ENCODE measurements at regions not wholly inside any gene's neighbourhood (a gene's known extent, or its start where the extent isn't known, plus 50 kb on each side); places are given as distances from the start of the nearest gene placed in this dataset.

GRCh38 chr3:66747261-66747660, 246.4 kb upstream of the LRIG1 start:
- no peak for TF ChIP-seq CTCF (conservative IDR thresholded peaks at IDR 0.05)
- peaks cover 17% of the 10 kb centered on the region for H3K4me1 Mint-ChIP-seq
- no peak for DNase-seq (ENCODE audit: low read depth, low spot score)
- H3K9me3 Mint-ChIP-seq = no peaks in the 10 kb centered on the region
- no peak overlapping the region for H3K4me3 Mint-ChIP-seq
- H3K27ac Mint-ChIP-seq (ENCODE audit: unreplicated experiment) = no peak overlapping the region
- no peaks in the 10 kb centered on the region for H3K27me3 Mint-ChIP-seq (ENCODE audit: low read depth)
- H3K36me3 Mint-ChIP-seq (ENCODE audit: low read depth) = no peaks in the 10 kb centered on the region

GRCh38 chr3:66747696-66748095, 246.9 kb upstream of the LRIG1 start:
- no peak for TF ChIP-seq CTCF (conservative IDR thresholded peaks at IDR 0.05)
- H3K27me3 Mint-ChIP-seq (ENCODE audit: low read depth) = no peaks in the 10 kb centered on the region

GRCh38 chr3:66748175-66748876, 247.5 kb upstream of the LRIG1 start:
- Mint-ChIP-seq H3K27ac (ENCODE audit: unreplicated experiment) (no peak overlapping the region), H3K4me3 (no peak overlapping the region), H3K4me1 (peaks cover 17% of the 10 kb centered on the region), H3K9me3 (no peaks in the 10 kb centered on the region), H3K36me3 (ENCODE audit: low read depth) (no peaks in the 10 kb centered on the region), H3K27me3 (ENCODE audit: low read depth) (no peaks in the 10 kb centered on the region)
- no peak for DNase-seq (ENCODE audit: low read depth, low spot score)
- TF ChIP-seq CTCF (conservative IDR thresholded peaks at IDR 0.05) = no peak

More at GRCh38 chr3:66747696-66748095, 246.9 kb upstream of the LRIG1 start:
- DNase-seq (ENCODE audit: low read depth, low spot score) = no peak
- peaks cover 17% of the 10 kb centered on the region for H3K4me1 Mint-ChIP-seq
- no peaks in the 10 kb centered on the region for H3K36me3 Mint-ChIP-seq (ENCODE audit: low read depth)
- H3K27ac Mint-ChIP-seq (ENCODE audit: unreplicated experiment) = no peak overlapping the region
- no peaks in the 10 kb centered on the region for H3K9me3 Mint-ChIP-seq
- H3K4me3 Mint-ChIP-seq = no peak overlapping the region

GRCh38 chr3:66751842-66752241, 246.3 kb upstream of the KBTBD8 start:
- Mint-ChIP-seq H3K4me3 (no peak overlapping the region), H3K36me3 (ENCODE audit: low read depth) (no peaks in the 10 kb centered on the region), H3K27ac (ENCODE audit: unreplicated experiment) (no peak overlapping the region), H3K4me1 (peaks cover 16% of the 10 kb centered on the region), H3K27me3 (ENCODE audit: low read depth) (no peaks in the 10 kb centered on the region), H3K9me3 (no peaks in the 10 kb centered on the region)
- TF ChIP-seq CTCF (conservative IDR thresholded peaks at IDR 0.05) = no peak
- no peak for DNase-seq (ENCODE audit: low read depth, low spot score)

- no peaks in the 10 kb centered on the region for H3K36me3 Mint-ChIP-seq (ENCODE audit: low read depth)
- TF ChIP-seq CTCF (conservative IDR thresholded peaks at IDR 0.05) = no peak
- no peak for DNase-seq (ENCODE audit: low read depth, low spot score)
- no peaks in the 10 kb centered on the region for H3K27me3 Mint-ChIP-seq (ENCODE audit: low read depth)
- H3K9me3 Mint-ChIP-seq = no peaks in the 10 kb centered on the region
- peaks cover 13% of the 10 kb centered on the region for H3K4me1 Mint-ChIP-seq
- no peak overlapping the region for H3K27ac Mint-ChIP-seq (ENCODE audit: unreplicated experiment)
- H3K4me3 Mint-ChIP-seq = no peak overlapping the region
These were observed 244.4 kb upstream of the KBTBD8 start for GRCh38 chr3:66753670-66754069.
